ENCODE measurements at regions not wholly inside any gene's neighbourhood (a gene's known extent, or its start where the extent isn't known, plus 50 kb on each side); places are given as distances from the start of the nearest gene placed in this dataset.

GRCh38 chr14:25602106-25602505, 552.2 kb upstream of the STXBP6 start:
- TF ChIP-seq, protein P1, sequence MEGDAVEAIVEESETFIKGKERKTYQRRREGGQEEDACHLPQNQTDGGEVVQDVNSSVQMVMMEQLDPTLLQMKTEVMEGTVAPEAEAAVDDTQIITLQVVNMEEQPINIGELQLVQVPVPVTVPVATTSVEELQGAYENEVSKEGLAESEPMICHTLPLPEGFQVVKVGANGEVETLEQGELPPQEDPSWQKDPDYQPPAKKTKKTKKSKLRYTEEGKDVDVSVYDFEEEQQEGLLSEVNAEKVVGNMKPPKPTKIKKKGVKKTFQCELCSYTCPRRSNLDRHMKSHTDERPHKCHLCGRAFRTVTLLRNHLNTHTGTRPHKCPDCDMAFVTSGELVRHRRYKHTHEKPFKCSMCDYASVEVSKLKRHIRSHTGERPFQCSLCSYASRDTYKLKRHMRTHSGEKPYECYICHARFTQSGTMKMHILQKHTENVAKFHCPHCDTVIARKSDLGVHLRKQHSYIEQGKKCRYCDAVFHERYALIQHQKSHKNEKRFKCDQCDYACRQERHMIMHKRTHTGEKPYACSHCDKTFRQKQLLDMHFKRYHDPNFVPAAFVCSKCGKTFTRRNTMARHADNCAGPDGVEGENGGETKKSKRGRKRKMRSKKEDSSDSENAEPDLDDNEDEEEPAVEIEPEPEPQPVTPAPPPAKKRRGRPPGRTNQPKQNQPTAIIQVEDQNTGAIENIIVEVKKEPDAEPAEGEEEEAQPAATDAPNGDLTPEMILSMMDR (IDR thresholded peaks at IDR 0.05): no peak
- no peaks in the 10 kb centered on the region for H3K4me1 Mint-ChIP-seq (ENCODE audit: low read depth)
- H3K4me3 Mint-ChIP-seq: no peak overlapping the region
- H3K27ac Mint-ChIP-seq: no peak overlapping the region
- no peaks in the 10 kb centered on the region for H3K27me3 Mint-ChIP-seq (ENCODE audit: insufficient read depth)
- no peak for DNase-seq
- H3K36me3 Mint-ChIP-seq (ENCODE audit: low read depth): no peaks in the 10 kb centered on the region
- H3K9me3 Mint-ChIP-seq: peaks cover 63% of the 10 kb centered on the region

GRCh38 chr14:25588751-25589150, 538.8 kb upstream of the STXBP6 start:
- Mint-ChIP-seq H3K36me3 (ENCODE audit: low read depth) (peaks cover 8% of the 10 kb centered on the region; the same call in 1 of the 2 replicates), H3K27ac (no peak overlapping the region)

GRCh38 chr14:25574628-25575325, 524.8 kb upstream of the STXBP6 start:
- no peaks in the 10 kb centered on the region for H3K4me1 Mint-ChIP-seq (ENCODE audit: low read depth)
- H3K27ac Mint-ChIP-seq: no peak overlapping the region
- no peak overlapping the region for H3K4me3 Mint-ChIP-seq
- H3K27me3 Mint-ChIP-seq (ENCODE audit: insufficient read depth): no peaks in the 10 kb centered on the region
- DNase-seq: no peak
- TF ChIP-seq, protein P1 (IDR thresholded peaks at IDR 0.05): no peak
- peaks cover 31% of the 10 kb centered on the region for H3K9me3 Mint-ChIP-seq
- H3K36me3 Mint-ChIP-seq (ENCODE audit: low read depth): no peaks in the 10 kb centered on the region

More at GRCh38 chr14:25588751-25589150, 538.8 kb upstream of the STXBP6 start:
- no peaks in the 10 kb centered on the region for H3K4me1 Mint-ChIP-seq (ENCODE audit: low read depth)
- DNase-seq: no peak
- no peaks in the 10 kb centered on the region for H3K27me3 Mint-ChIP-seq (ENCODE audit: insufficient read depth)
- peaks cover 49% of the 10 kb centered on the region for H3K9me3 Mint-ChIP-seq
- H3K4me3 Mint-ChIP-seq: no peak overlapping the region
- TF ChIP-seq, protein P1 (IDR thresholded peaks at IDR 0.05): no peak

DNA sequence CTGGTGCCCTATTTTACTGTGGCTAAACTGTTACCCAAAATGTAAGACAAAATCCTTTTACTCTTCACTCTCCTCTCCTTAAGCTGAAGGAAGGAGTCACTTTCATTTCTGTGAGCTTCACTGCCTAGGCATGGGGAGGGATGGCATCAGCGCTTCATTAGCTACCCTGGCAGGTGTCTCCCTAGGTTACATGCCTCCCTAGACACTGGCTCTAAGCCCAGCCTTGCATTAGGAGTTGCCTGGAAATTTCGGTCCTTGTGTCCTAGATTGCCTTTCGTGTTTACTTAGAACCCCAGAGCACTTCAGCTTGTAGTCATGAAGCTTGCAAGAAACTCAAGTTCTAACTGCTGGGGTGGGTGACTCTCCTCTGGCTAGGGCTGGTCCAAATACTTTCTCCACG, 520.5 kb upstream of the STXBP6 start:
- TF ChIP-seq, protein P1 (IDR thresholded peaks at IDR 0.05): no peak
- H3K9me3 Mint-ChIP-seq: peaks cover 56% of the 10 kb centered on the region
- DNase-seq: no peak
- H3K27me3 Mint-ChIP-seq (ENCODE audit: insufficient read depth): no peaks in the 10 kb centered on the region
- H3K36me3 Mint-ChIP-seq (ENCODE audit: low read depth): no peaks in the 10 kb centered on the region
- no peaks in the 10 kb centered on the region for H3K4me1 Mint-ChIP-seq (ENCODE audit: low read depth)
- H3K27ac Mint-ChIP-seq: no peak overlapping the region
- no peak overlapping the region for H3K4me3 Mint-ChIP-seq

- H3K27ac Mint-ChIP-seq: no peak overlapping the region
- peaks cover 60% of the 10 kb centered on the region for H3K9me3 Mint-ChIP-seq
- TF ChIP-seq, protein P1 (IDR thresholded peaks at IDR 0.05): no peak
- H3K36me3 Mint-ChIP-seq (ENCODE audit: low read depth): no peaks in the 10 kb centered on the region
- no peak for DNase-seq
- H3K27me3 Mint-ChIP-seq (ENCODE audit: insufficient read depth): no peaks in the 10 kb centered on the region
- no peaks in the 10 kb centered on the region for H3K4me1 Mint-ChIP-seq (ENCODE audit: low read depth)
- H3K4me3 Mint-ChIP-seq: no peak overlapping the region
These were observed 507.5 kb upstream of the STXBP6 start for GRCh38 chr14:25557466-25557865.

All from HFFc6 (cell line).